ENCODE measurements at regions not wholly inside any gene's neighbourhood (a gene's known extent, or its start where the extent isn't known, plus 50 kb on each side); places are given as distances from the start of the nearest gene placed in this dataset.

DNA sequence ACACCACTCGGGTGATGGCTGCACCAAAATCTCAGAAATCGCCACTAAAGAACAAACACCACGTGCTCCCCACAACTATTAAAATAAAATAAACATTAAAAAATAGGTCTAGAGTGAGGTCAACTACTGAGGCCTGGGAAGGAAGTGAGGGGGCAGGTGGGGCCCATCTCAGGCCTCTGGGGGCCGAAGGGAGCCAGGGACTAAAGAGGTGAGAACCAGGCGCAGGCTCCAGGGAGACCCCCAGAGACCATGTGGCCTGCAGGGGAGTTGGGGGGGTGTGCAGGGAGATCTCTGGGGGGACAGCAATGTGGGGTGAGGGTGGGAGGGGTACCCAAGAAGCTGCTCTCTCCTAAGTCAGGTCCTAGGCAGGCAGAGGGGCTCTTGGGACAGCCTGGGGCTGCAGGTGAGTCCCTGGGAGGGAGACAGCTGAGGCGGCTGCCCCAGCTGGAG lies 111.3 kb upstream of the SMURF2 start:
- TF ChIP-seq, protein P1, sequence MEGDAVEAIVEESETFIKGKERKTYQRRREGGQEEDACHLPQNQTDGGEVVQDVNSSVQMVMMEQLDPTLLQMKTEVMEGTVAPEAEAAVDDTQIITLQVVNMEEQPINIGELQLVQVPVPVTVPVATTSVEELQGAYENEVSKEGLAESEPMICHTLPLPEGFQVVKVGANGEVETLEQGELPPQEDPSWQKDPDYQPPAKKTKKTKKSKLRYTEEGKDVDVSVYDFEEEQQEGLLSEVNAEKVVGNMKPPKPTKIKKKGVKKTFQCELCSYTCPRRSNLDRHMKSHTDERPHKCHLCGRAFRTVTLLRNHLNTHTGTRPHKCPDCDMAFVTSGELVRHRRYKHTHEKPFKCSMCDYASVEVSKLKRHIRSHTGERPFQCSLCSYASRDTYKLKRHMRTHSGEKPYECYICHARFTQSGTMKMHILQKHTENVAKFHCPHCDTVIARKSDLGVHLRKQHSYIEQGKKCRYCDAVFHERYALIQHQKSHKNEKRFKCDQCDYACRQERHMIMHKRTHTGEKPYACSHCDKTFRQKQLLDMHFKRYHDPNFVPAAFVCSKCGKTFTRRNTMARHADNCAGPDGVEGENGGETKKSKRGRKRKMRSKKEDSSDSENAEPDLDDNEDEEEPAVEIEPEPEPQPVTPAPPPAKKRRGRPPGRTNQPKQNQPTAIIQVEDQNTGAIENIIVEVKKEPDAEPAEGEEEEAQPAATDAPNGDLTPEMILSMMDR (IDR thresholded peaks at IDR 0.05; ENCODE audit: low read depth, low read length) = no peak
- TF ChIP-seq EZH2phosphoT487 (IDR thresholded peaks at IDR 0.05; ENCODE audit: low read depth) = no peak

Measured in OCI-LY3 (cell line).